ENCODE measurements at regions not wholly inside any gene's neighbourhood (a gene's known extent, or its start where the extent isn't known, plus 50 kb on each side); places are given as distances from the start of the nearest gene placed in this dataset.

DNA sequence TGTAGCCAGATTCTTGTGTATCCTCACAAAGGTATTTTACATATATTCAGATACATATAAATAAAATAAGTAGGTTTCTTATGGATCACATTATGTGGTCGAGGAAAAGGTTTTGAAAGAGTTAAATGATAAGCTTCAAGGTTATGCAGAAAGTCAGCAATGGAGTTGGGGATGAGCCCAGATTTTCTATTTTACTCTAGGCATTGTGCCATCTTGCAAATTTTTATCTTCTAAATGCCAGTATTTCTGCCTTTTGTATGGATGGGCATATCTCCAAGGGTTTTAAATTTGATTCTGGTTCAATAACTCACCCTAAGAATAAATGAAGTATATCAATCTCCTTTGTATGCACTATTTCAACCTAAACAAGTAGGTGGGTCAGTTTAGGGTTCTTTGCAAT, 410.7 kb downstream of the DMRTA1 start:
- H3K4me3 ChIP-seq (ENCODE audit: low read depth, low read length), result no peak overlapping the region
- DNase-seq (ENCODE audit: low read depth), result no peak
- TF ChIP-seq POLR2A (IDR thresholded peaks at IDR 0.05; ENCODE audit: extremely low read depth, insufficient read length) (no peak), MYC (IDR thresholded peaks at IDR 0.05; ENCODE audit: low read depth, low read length) (no peak)
- TF ChIP-seq, protein P1, sequence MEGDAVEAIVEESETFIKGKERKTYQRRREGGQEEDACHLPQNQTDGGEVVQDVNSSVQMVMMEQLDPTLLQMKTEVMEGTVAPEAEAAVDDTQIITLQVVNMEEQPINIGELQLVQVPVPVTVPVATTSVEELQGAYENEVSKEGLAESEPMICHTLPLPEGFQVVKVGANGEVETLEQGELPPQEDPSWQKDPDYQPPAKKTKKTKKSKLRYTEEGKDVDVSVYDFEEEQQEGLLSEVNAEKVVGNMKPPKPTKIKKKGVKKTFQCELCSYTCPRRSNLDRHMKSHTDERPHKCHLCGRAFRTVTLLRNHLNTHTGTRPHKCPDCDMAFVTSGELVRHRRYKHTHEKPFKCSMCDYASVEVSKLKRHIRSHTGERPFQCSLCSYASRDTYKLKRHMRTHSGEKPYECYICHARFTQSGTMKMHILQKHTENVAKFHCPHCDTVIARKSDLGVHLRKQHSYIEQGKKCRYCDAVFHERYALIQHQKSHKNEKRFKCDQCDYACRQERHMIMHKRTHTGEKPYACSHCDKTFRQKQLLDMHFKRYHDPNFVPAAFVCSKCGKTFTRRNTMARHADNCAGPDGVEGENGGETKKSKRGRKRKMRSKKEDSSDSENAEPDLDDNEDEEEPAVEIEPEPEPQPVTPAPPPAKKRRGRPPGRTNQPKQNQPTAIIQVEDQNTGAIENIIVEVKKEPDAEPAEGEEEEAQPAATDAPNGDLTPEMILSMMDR (IDR thresholded peaks at IDR 0.05; ENCODE audit: low read depth, low read length), result no peak
- TF ChIP-seq, protein P2, sequence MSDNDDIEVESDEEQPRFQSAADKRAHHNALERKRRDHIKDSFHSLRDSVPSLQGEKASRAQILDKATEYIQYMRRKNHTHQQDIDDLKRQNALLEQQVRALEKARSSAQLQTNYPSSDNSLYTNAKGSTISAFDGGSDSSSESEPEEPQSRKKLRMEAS (IDR thresholded peaks at IDR 0.05; ENCODE audit: low read depth, low read length), result no peak

DNA sequence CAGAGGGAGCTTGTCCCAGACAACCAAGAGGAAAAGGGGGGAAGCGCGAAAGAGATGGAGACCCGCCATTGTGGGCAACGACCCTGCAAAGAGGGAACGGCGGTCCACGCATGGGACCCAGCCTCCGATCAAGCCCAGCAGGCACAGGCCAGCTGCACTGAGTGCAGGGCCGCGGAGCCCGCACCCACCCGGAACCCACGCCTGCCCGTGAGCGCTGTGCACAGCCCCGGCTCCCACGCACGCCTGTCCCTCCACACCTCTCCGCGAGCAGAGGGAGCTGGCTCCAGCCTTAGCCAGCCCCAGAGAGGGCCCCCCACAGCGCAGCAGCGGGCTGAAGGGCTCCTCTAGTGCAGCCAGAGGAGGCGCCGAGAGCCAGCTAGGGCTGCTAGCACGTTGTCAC, 416.5 kb downstream of the DMRTA1 start:
- no peak for DNase-seq (ENCODE audit: low read depth)
- no peak overlapping the region for H3K4me3 ChIP-seq (ENCODE audit: low read depth, low read length)
- TF ChIP-seq, protein P1 (IDR thresholded peaks at IDR 0.05; ENCODE audit: low read depth, low read length), result no peak
- no peak for TF ChIP-seq MYC (IDR thresholded peaks at IDR 0.05; ENCODE audit: low read depth, low read length)
- TF ChIP-seq, protein P2 (IDR thresholded peaks at IDR 0.05; ENCODE audit: low read depth, low read length), result no peak
- no peak for TF ChIP-seq POLR2A (IDR thresholded peaks at IDR 0.05; ENCODE audit: extremely low read depth, insufficient read length)

DNA sequence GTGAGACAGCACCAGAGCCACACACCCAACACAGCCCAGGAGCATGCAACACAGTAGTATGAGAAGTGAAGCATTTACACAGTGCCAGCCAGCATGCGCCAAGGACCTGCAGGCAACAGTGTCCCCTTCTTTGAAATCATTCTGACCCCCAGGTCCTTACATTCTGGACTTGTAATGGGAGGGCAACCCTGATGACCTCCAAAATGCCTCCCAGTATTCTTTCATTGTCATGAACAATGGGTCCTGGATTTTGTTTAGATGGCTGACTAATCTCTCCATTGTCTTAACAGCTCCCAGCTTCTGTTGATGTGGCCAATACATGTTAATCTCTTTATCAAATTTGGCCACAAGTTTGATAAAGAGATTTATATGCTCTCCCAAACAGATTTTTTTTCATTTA, 417.1 kb downstream of the DMRTA1 start:
- no peak for DNase-seq (ENCODE audit: low read depth)
- H3K4me3 ChIP-seq (ENCODE audit: low read depth, low read length), result no peak overlapping the region
- TF ChIP-seq MYC (IDR thresholded peaks at IDR 0.05; ENCODE audit: low read depth, low read length) (no peak), POLR2A (IDR thresholded peaks at IDR 0.05; ENCODE audit: extremely low read depth, insufficient read length) (no peak)
- TF ChIP-seq, protein P2 (IDR thresholded peaks at IDR 0.05; ENCODE audit: low read depth, low read length), result no peak
- TF ChIP-seq, protein P1 (IDR thresholded peaks at IDR 0.05; ENCODE audit: low read depth, low read length), result no peak

DNA sequence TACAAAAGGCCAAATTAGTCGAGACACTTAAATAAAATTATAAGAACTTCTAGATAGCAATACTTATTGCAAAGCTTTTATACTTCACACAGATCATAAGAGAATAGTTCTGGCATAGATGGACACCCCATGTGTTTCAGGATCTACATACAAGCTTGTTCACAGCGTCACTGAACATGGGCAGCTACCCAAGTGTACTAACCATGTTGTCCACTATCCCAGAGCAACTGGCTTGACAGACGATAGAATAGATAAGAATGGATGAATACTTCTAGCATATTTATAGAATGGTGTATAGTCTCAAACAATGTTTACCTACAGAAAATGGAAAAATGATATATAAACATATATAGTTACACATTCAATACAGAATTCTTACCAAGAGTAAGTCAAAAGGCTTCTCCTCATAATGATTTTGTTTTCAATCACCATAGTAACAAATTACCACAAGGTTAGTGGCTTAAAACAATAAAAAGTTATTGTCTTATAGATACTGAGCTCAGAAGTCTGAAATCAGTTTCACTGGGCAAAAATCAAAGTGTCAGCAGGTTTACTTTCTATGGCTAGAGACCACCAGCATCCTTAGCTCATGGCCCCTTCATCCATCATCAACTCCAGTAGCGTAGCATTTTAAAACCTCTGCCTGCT, 446.7 kb downstream of the DMRTA1 start:
- no peak for TF ChIP-seq MYC (IDR thresholded peaks at IDR 0.05; ENCODE audit: low read depth, low read length)
- TF ChIP-seq, protein P1 (IDR thresholded peaks at IDR 0.05; ENCODE audit: low read depth, low read length), result no peak
- TF ChIP-seq POLR2A (IDR thresholded peaks at IDR 0.05; ENCODE audit: extremely low read depth, insufficient read length), result no peak
- TF ChIP-seq, protein P2 (IDR thresholded peaks at IDR 0.05; ENCODE audit: low read depth, low read length), result no peak
- no peak for DNase-seq (ENCODE audit: low read depth)
- H3K4me3 ChIP-seq (ENCODE audit: low read depth, low read length), result no peak overlapping the region

DNA sequence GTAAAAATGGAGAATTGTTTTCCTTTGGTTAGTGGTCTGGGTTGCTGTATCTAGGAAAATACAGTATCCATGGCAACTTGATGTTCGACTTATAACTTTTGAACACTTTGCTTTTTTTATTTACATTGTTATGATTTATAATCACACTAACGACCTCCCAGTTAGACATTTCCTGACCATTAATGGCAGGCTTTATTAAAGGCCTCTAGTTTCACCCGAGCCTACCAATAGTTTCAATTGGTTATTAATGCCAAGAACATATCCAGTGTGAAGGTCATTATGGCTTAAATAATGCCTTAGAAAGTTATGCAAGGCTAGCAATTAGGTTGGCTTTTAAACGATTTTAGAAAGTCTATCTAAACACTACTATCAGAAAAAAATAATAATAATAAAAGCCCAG, 452.0 kb downstream of the DMRTA1 start:
- H3K4me3 ChIP-seq (ENCODE audit: low read depth, low read length), result no peak overlapping the region
- TF ChIP-seq POLR2A (IDR thresholded peaks at IDR 0.05; ENCODE audit: extremely low read depth, insufficient read length), result no peak
- TF ChIP-seq, protein P1 (IDR thresholded peaks at IDR 0.05; ENCODE audit: low read depth, low read length), result no peak
- TF ChIP-seq, protein P2 (IDR thresholded peaks at IDR 0.05; ENCODE audit: low read depth, low read length), result no peak
- no peak for TF ChIP-seq MYC (IDR thresholded peaks at IDR 0.05; ENCODE audit: low read depth, low read length)
- DNase-seq (ENCODE audit: low read depth), result no peak
